Neural cell (in vitro differentiated cells): ENCODE measurements at regions not wholly inside any gene's neighbourhood (a gene's known extent, or its start where the extent isn't known, plus 50 kb on each side); places are given as distances from the start of the nearest gene placed in this dataset.

Experiments
- H2AFZ ChIP-seq: fragments of 200-600, 300-800 bp; sonication (generic), shearing (Covaris generic); 2 replicates; pipeline ENCODE4 v1.6.0; 2014; ENCODE audit warnings: low read depth, mild to moderate bottlenecking, antibody characterized with exemption, low read length, moderate library complexity
- H3F3A ChIP-seq: fragments of 200-600 bp; shearing (Covaris generic); 2 replicates; pipeline ENCODE4 v1.6.1; 2016; ENCODE audit warnings: mild to moderate bottlenecking, moderate library complexity, mixed read lengths, antibody characterized with exemption, low read length; ENCODE audit not compliant: insufficient read depth, poor library complexity, severe bottlenecking
- H3K27ac ChIP-seq: fragments of 200-600, 300-800 bp; sonication (generic), shearing (Covaris generic); 2 replicates; pipeline ENCODE4 v1.5.1; 2014; ENCODE audit warnings: mild to moderate bottlenecking, low read length, moderate library complexity
- H3K27me3 ChIP-seq: fragments of 300-800, 200-600 bp; sonication (generic), shearing (Covaris generic); 2 replicates; pipeline ENCODE4 v1.6.0; 2014; ENCODE audit warnings: mild to moderate bottlenecking, low read depth, low read length, moderate library complexity; ENCODE audit not compliant: insufficient read depth
- H3K36me3 ChIP-seq: fragments of 300-800, 200-600 bp; sonication (generic), shearing (Covaris generic); 2 replicates; pipeline ENCODE4 v1.5.1; 2014; ENCODE audit warnings: mild to moderate bottlenecking, antibody characterized with exemption, low read length, moderate library complexity; ENCODE audit not compliant: insufficient read depth
- H3K4me2 ChIP-seq: fragments of 300-800, 200-600 bp; sonication (generic), shearing (Covaris generic); 2 replicates; pipeline ENCODE4 v1.6.0; 2014; ENCODE audit warnings: mild to moderate bottlenecking, low read length
- H3K4me3 ChIP-seq: fragments of 300-800, 200-600 bp; sonication (generic), shearing (Covaris generic); 2 replicates; pipeline ENCODE4 v1.5.1; 2014; ENCODE audit warnings: mild to moderate bottlenecking, low read length, moderate library complexity
- H3K79me2 ChIP-seq: fragments of 200-600 bp; shearing (Covaris generic); replicated peaks from 2 replicates; pipeline ENCODE4 v1.6.0; 2014; ENCODE audit warnings: mild to moderate bottlenecking, low read length, moderate library complexity; ENCODE audit not compliant: insufficient read depth
- H3K9ac ChIP-seq: fragments of 300-800, 200-600 bp; sonication (generic), shearing (Covaris generic); 2 replicates; pipeline ENCODE4 v1.6.1; 2016; ENCODE audit warnings: mild to moderate bottlenecking, low read length, mixed read lengths
- H3K9me2 ChIP-seq: fragments of 200-600 bp; shearing (Covaris generic); 2 replicates; pipeline ENCODE4 v1.6.1; 2016; ENCODE audit warnings: mild to moderate bottlenecking, low read length, mixed read lengths; ENCODE audit not compliant: insufficient read depth
- H3K9me3 ChIP-seq: fragments of 200-600, 300-800 bp; sonication (generic), shearing (Covaris generic); 2 replicates; pipeline ENCODE4 v1.6.1; 2016; ENCODE audit warnings: mild to moderate bottlenecking, mixed run types, low read length, moderate library complexity, mixed read lengths
- H4K20me1 ChIP-seq: fragments of 200-600 bp; shearing (Covaris generic); 2 replicates; pipeline ENCODE4 v1.6.1; 2016; ENCODE audit warnings: mild to moderate bottlenecking, mixed run types; ENCODE audit not compliant: insufficient read depth
- EP300 ChIP-seq: fragments of 450-650 bp; conservative IDR thresholded peaks from 2 replicates; pipeline ENCODE4 v1.6.1; 2014; ENCODE audit warnings: antibody characterized with exemption, mild to moderate bottlenecking, moderate library complexity; ENCODE audit not compliant: poor library complexity, severe bottlenecking
- EZH2 ChIP-seq: fragments of 200-600, 300-800 bp; shearing (Covaris generic), sonication (generic); IDR thresholded peaks from 2 replicates; pipeline ENCODE4 v1.6.1; 2014; ENCODE audit warnings: antibody characterized with exemption, low read length, borderline replicate concordance, mild to moderate bottlenecking; ENCODE audit not compliant: insufficient read depth, poor library complexity, severe bottlenecking
- MXI1 ChIP-seq: fragments of 450-650 bp; conservative IDR thresholded peaks from 2 replicates; pipeline ENCODE4 v1.6.1; 2014; ENCODE audit warnings: antibody characterized with exemption, mild to moderate bottlenecking; ENCODE audit not compliant: poor library complexity, severe bottlenecking
- POLR2AphosphoS5 ChIP-seq: IDR thresholded peaks from 2 replicates; pipeline ENCODE4 v1.6.1; 2012
- SMC3 ChIP-seq: fragments of 450-650 bp; conservative IDR thresholded peaks from 2 replicates; pipeline ENCODE4 v1.6.1; 2014; ENCODE audit warnings: antibody characterized with exemption, mild to moderate bottlenecking, moderate library complexity; ENCODE audit not compliant: poor library complexity
- TAF1 ChIP-seq: IDR thresholded peaks from 2 replicates; pipeline ENCODE4 v1.6.1; 2012; ENCODE audit warnings: low read depth
- TF ChIP-seq, protein P1 (sequence below): fragments of 450-650 bp; IDR thresholded peaks from 2 replicates; pipeline ENCODE4 v1.5.1; 2014; ENCODE audit warnings: antibody characterized with exemption, mild to moderate bottlenecking, moderate library complexity; ENCODE audit not compliant: poor library complexity, severe bottlenecking

DNA sequence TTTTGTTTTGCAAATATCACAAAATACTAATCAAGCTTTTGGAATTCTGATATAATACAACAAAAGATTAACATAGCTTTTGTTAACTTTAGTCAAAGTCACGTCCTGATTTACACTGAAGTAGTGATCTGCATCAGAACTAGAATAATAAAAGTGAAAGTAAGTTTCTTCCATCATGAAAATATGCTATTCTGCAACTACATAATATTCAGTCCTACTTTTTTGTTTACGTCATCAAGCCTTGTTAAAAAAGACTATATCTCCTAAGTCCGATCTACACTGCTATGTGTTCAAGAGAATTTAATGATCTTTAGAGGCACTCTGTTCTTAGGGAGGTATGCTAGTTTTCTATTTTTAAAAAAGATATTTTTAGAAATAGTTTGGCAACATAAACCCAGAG is 330.1 kb downstream of the ARPP21 start:
- Histone ChIP-seq H3K9ac (no peak overlapping the region), H3K79me2 (no peaks in the 10 kb centered on the region), H3K9me3 (no peaks in the 10 kb centered on the region), H2AFZ (no peak overlapping the region), H3K9me2 (no peaks in the 10 kb centered on the region), H4K20me1 (no peaks in the 10 kb centered on the region), H3K27ac (no peak overlapping the region), H3K4me2 (no peak overlapping the region), H3K4me3 (no peak overlapping the region), H3K36me3 (no peaks in the 10 kb centered on the region), H3K27me3 (no peaks in the 10 kb centered on the region), H3F3A (no peaks in the 10 kb centered on the region)
- TF ChIP-seq EZH2: no peak

DNA sequence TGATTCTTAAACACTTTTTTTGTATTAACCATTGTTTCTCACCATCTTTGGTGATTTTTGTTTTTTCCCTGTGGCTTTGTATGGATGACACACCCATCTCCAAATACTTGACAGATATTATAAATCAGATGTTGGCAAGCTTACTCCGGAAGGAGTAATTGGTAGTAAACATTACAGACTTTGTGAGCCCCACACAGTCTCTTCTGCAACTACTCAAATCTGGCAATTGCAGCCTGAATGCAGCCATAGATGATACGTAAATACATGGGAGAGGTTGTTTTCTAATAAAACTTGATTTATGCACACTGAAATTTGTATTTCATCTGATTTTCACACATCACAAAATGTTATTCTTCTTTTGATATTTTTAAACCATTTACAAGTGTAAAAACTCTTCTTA is 331.5 kb downstream of the ARPP21 start:
- no peaks in the 10 kb centered on the region for H3K27me3 ChIP-seq
- no peaks in the 10 kb centered on the region for H3K79me2 ChIP-seq
- no peak overlapping the region for H3K27ac ChIP-seq
- H3K9ac ChIP-seq: no peak overlapping the region
- no peaks in the 10 kb centered on the region for H3K9me3 ChIP-seq
- TF ChIP-seq POLR2AphosphoS5 (no peak), SMC3 (no peak), TAF1 (no peak), EP300 (no peak)
- H3K9me2 ChIP-seq: no peaks in the 10 kb centered on the region
- H3K4me3 ChIP-seq: no peak overlapping the region
- no peaks in the 10 kb centered on the region for H3K36me3 ChIP-seq
- no peaks in the 10 kb centered on the region for H4K20me1 ChIP-seq
- no peaks in the 10 kb centered on the region for H3F3A ChIP-seq
- H2AFZ ChIP-seq: no peak overlapping the region
- no peak overlapping the region for H3K4me2 ChIP-seq

DNA sequence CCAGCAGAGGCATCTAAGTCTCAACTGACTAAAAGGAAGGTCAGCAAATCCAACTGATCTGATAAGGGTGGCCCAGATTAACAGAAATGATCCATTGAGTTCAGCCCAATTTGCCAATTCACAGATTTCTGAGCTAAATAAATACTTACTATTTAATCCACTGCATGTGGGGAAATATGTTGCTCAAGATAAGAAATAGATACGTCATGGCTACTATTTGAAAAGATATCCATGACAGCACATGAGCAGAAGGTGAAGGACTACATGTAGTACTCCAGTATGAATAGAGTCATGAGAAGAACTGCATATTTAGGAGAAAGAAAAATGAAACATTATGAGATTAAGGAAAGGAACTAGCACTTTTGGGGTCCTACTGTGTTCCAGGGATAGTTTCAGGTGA is 332.4 kb downstream of the ARPP21 start:
- H3K9me2 ChIP-seq: no peaks in the 10 kb centered on the region
- H3K36me3 ChIP-seq: no peaks in the 10 kb centered on the region
- no peaks in the 10 kb centered on the region for H3K9me3 ChIP-seq
- no peak overlapping the region for H3K9ac ChIP-seq
- no peak overlapping the region for H3K27ac ChIP-seq
- H2AFZ ChIP-seq: no peak overlapping the region
- H3F3A ChIP-seq: no peaks in the 10 kb centered on the region
- no peak overlapping the region for H3K4me2 ChIP-seq
- TF ChIP-seq EP300 (no peak), MXI1 (no peak)
- H4K20me1 ChIP-seq: no peaks in the 10 kb centered on the region
- no peak overlapping the region for H3K4me3 ChIP-seq
- H3K79me2 ChIP-seq: no peaks in the 10 kb centered on the region
- H3K27me3 ChIP-seq: no peaks in the 10 kb centered on the region

DNA sequence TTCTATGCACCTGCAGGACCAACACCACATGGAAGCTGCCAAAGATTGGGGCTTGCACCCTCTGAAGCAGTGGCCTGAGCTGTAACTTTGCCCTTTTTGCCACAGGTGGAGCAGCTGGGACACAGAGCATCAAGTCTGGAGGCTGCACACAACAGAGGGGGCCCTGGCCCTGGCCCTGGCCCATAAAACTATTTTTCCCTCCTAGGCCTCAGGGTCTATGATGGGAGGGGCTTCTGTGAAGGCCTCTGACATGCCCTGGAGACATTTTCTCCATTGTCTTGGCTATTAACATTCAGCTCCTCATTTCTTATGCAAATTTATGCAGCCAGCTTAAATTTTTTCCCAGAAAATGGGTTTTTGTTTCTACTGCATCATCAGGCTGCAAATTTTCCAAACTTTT is 335.5 kb downstream of the ARPP21 start:
- no peaks in the 10 kb centered on the region for H3K9me3 ChIP-seq
- TF ChIP-seq, protein P1, sequence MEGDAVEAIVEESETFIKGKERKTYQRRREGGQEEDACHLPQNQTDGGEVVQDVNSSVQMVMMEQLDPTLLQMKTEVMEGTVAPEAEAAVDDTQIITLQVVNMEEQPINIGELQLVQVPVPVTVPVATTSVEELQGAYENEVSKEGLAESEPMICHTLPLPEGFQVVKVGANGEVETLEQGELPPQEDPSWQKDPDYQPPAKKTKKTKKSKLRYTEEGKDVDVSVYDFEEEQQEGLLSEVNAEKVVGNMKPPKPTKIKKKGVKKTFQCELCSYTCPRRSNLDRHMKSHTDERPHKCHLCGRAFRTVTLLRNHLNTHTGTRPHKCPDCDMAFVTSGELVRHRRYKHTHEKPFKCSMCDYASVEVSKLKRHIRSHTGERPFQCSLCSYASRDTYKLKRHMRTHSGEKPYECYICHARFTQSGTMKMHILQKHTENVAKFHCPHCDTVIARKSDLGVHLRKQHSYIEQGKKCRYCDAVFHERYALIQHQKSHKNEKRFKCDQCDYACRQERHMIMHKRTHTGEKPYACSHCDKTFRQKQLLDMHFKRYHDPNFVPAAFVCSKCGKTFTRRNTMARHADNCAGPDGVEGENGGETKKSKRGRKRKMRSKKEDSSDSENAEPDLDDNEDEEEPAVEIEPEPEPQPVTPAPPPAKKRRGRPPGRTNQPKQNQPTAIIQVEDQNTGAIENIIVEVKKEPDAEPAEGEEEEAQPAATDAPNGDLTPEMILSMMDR: no peak
- no peak for TF ChIP-seq EZH2
- no peak for TF ChIP-seq SMC3
- TF ChIP-seq MXI1: no peak
- H3K4me2 ChIP-seq: no peak overlapping the region
- H3K9me2 ChIP-seq: no peaks in the 10 kb centered on the region
- H3K4me3 ChIP-seq: no peak overlapping the region
- H2AFZ ChIP-seq: no peak overlapping the region
- H3K9ac ChIP-seq: no peak overlapping the region
- H3K79me2 ChIP-seq: no peaks in the 10 kb centered on the region
- H3K36me3 ChIP-seq: no peaks in the 10 kb centered on the region
- no peak overlapping the region for H3K27ac ChIP-seq
- H3K27me3 ChIP-seq: no peaks in the 10 kb centered on the region
- H4K20me1 ChIP-seq: no peaks in the 10 kb centered on the region
- H3F3A ChIP-seq: no peaks in the 10 kb centered on the region
